GM19099 (cell line): ENCODE measurements at regions not wholly inside any gene's neighbourhood (a gene's known extent, or its start where the extent isn't known, plus 50 kb on each side); places are given as distances from the start of the nearest gene placed in this dataset.

Experiments used
- POLR2A ChIP-seq: IDR thresholded peaks from 3 replicates; pipeline ENCODE4 v1.6.1; 2011; ENCODE audit warnings: low read depth; ENCODE audit not compliant: insufficient read length; ENCODE audit errors: extremely low read depth

DNA sequence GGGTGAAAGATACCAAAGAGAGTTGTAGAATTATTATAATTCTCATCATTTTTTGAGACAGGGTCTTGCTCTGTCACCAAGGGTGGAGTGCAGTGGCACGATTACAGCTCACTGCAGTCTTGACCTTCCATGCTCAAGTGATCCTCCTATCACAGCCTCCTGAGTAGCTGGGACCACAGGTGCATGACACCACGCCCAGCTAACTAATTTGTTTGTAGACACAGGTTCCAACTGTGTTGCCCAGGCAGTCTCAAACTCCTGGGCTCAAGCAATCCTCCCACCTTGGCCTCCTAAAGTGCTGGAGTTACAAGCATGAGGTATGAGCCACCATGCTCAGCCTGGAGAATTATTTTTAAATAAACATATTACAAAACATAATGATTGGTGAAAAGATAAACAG, 92.8 kb upstream of the MSH6 start:
- TF ChIP-seq POLR2A: no peak

DNA sequence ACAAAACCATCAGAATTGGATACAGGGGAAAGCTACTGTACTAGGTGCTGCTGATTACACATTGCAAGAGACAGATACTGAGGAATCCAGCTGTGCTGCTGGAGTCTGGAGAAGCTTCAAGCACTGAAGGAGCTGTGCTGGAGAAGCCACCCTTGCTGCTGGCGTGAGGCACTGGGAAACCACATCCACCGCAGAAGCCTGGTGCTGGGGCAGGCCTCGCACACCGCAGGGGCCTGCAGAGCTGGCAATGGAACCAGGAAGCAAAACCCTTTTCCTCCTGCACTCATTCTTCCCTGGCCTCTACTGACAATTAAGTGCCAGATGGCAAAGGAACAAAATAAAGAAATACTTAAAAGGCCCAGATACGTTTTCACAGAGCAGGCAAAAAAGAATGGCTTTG, 94.4 kb upstream of the MSH6 start:
- no peak for TF ChIP-seq POLR2A

DNA sequence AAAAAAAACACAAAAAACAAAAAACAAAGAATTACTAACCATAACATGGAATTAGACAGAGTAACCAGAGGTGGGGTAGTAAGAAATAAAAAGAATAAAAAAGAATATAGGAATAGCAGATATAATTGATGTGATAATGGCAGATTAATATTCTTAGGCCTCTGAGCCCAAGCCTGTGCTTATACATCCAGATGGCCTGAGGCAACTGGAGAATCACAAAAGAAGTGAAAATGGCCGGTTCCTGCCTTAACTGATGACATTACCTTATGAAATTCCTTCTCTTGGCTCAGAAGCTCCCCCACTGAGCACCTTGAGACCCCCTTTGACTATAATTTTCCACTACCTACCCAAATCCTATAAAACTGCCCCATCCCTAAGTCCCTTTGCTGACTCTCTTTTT, 95.1 kb upstream of the MSH6 start:
- TF ChIP-seq POLR2A: no peak

DNA sequence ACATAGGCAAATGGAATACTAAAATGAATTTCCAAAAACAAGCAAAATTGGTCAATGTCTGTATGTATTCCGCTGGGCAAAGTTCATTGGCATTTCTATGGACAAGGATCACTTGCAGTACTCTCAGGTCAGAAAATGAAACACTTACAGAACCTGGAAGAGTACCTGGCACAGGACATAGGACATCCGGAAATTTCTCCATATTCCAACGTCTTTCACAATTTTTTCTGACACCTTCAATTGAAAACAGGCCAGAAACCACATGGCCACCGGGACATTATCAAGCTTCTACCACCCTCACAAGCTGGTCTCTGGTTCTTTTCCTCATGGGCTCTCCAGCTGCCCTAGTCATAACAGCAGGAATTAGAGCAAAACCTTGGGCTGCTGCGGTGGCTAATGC, 96.9 kb upstream of the MSH6 start:
- TF ChIP-seq POLR2A: no peak

DNA sequence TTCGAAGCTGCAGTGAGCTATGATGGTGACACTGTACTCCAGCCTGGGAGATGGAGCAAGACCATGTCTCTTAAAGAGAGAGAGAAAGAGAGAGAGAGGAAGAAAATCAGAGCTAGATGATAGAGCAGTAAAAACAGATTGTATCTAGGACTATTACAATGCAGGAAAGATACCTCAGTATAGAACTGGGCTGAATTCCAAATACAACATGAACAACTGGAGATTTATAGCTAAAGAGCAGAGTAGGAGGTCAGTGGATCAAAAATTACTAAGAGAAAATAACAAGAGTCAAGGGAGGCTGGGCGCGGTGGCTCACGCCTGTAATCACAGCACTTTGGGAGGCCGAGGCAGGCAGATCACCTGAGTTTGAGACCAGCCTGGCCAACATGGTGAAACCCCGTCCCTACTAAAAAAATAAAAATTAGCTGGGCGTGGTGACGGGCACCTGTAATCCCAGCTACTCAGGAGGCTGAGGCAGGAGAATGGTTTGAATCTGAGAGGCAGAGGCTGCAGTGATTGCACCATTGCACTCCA, 100.7 kb upstream of the MSH6 start:
- TF ChIP-seq POLR2A: no peak

DNA sequence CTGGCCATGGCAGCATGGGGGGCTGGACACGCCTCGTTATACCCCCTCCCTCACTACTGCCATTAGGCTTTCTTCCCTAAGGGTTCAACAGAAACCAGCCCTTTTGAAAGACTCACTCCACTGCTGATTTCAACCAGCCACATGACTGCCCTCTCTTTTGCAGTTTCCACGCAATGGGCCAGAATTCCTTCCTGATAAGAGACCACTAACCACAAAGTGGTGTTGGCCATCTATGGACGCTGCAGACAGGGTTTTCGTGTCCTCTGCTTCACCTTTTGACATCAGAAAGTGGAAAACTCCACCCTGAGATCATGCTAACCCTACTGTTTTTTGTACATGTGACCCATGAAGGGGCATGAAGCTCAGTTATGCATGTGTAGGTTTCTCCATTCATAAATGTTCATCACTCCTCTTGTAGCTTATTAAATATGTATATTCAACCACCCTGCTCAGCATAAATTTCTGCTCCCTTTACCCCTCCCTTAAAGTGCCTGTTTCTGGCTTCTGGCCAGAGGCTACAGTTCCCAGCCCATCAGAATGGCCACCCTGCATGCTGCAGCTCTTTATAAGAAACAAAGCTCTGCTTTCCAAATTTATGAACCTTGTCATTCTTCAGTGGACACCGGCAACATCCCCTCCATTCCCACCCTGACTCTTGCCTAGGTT, 105.6 kb upstream of the KCNK12 start:
- no peak for TF ChIP-seq POLR2A

DNA sequence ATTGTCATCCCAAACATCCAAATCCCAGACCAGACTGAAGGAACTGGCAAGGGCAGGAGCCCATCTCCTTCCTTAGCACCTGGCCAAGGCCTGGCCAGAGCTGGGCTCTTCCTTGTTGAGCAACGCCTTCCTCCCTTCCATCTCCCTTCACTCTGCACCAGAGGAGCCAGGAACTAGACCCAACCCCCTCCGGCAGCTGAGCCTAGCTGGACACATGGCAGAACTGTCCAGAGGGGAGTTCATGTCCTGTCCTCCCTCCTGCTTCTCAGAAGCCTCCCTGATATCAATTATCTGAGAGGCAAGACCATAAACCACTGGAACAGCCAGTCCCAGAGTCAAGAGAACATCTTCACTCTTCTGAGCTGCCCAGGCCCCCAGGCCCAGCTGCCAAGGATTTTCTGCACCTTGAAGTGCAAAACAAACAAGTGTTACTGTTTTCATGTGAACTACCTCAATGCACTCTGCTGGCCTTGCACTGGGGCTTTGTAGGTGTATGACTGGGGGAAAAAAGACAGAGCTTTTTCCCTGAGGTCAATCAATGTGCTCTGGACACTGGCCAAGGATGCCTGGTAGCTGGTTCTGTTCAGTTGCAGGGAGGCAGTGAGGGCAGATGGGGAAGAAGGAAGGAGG, 104.5 kb upstream of the KCNK12 start:
- TF ChIP-seq POLR2A: no peak

DNA sequence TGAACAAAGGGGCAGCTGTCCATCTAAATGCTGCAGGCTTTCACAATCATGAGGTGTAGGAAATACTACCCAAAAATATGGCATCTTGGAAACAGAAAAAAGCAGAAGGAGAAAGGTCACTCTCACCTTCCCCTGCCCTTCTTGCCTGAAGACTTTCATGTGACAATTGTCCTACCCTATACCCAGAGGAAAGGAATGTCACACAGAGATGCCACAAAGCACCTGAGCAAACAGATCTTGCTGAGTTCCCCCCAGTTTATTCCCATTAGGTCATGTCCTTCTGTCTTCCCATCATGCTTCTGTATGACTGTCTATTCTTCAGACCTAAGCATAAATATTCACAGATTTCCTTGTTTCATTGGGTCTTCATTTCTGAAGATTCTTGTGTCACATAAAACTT, 95.5 kb upstream of the KCNK12 start:
- no peak for TF ChIP-seq POLR2A

DNA sequence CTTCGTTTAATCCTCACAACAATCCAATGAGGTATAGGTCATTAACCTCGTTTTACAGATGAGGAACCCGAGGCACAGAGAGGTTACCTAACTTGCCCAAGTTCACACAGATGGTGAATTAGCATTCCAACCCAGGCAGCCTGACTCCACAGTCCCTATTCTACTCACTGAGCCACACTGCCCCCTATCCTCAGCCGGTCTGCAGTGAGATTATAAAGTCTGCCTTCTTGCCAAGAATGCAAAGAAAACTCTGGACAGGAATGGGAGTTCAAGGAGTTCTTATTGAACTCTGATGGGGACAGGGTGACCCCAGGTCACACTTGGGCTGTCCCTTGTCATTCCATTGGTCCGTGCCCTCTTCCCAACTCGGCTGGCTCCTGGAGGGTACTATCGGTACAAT, 94.0 kb upstream of the KCNK12 start:
- TF ChIP-seq POLR2A: no peak

DNA sequence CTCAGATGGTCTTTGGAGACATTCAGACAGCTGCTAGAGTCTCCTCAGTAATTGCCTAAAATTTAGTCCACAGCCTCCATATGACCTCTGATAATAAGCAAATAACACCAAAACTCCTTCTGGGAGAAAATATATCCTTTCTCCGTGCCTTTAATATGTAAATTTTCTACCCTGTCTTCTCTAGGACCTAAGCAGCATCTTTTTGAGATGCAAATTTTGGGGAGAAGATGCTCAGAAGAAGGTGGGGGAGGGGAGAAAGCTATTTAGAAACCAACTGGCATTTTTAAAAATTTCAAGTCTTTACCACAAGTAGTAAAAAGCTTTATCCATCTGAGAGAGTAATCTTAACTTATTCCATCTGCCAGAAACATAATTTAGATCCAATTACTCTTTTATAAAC, 91.8 kb upstream of the KCNK12 start:
- TF ChIP-seq POLR2A: no peak

DNA sequence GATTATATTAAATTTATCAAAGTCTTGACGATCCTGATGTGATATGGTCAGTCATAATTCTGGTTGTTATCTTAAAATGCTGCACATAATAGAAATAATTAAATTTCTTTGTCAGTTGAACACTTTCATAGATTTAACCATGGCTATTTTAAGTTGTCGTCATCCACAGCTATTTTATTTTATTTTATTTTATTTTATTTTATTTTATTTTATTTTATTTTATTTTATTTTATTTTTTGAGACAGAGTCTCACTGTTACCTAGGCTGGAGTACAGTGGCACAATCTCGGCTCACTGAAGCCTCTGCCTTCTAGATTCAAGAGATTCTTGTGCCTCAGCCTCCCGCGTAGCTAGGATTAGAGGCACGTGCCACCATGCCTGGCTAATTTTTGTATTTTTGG, 90.5 kb upstream of the KCNK12 start:
- no peak for TF ChIP-seq POLR2A

DNA sequence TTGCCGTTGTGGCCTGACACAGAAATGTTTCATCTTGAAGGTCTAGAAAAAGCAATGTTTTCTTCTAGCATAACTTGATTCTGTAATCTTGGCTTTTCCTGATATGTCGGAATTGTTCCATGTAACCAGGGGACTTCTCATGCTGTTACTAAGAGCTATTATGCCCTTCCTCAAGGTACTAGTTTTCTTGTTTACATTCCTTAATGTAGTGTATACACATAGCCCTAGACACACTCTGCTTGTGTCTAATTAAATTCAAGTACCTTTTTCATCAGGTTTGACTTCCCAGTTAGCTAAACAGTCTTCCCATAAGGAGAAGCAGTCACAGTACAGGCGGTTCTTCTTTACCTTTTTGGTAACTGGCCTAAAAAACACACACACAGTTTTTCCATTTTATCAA, 89.4 kb upstream of the KCNK12 start:
- no peak for TF ChIP-seq POLR2A

DNA sequence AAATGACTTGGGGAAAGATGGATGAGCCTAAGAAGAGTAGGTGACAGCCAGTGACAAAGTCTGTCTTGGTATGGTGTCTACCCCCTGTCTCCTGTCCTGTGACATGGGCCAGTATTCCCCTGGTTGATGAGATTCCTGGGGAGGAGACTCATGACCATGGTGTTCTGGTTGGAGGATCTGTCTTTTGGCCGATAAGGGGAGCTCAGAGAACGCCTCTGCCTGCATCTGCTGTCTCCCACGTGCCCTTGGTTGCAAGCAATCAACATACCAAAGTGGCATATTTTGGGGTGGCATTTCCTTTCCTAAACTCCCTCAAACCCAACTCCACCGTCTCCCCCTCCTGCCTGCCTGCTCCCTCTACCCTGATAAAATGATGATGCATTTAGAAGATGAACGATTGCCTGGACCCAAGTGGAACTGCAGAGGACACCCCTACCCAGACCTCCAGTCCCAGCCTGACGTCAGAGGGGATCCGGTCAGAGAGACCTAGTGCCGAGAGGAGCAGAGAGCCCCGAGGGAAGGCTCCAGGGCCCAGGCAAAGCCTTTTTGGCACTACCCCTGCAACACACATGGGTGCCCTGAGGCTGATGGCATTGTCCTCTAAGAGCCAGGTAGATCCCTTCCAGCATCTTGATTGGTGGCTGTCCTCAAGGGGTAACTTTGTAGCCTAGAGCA, 88.0 kb upstream of the KCNK12 start:
- TF ChIP-seq POLR2A: no peak

DNA sequence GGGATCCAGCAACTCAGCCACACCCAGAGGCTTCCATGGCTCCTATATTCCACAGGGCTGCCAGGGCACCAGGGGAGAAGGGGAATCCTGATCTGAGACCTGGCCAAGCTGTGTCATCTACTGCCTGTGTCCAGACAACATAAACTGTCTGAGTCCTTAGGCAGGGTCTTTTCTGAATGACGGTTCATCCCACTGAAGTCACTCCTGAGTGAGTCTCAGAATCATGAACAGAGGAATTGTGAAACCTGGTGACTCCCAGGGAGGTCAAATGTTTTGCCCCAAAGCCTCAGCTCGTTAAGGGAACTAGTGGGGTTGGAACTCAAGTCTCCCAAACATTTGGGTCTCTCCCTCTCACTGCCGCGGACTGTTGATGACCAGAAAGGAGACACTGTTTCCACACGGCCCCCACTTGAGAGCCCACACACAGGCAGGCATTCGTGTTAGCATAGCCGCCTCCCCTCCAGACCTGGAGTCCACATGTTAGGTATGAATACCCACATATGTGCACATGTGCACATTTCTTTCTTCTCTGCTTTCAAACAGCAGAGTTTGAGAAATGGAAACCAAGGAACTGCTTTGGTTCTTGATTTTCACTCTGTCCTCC, 87.2 kb upstream of the KCNK12 start:
- TF ChIP-seq POLR2A: no peak

DNA sequence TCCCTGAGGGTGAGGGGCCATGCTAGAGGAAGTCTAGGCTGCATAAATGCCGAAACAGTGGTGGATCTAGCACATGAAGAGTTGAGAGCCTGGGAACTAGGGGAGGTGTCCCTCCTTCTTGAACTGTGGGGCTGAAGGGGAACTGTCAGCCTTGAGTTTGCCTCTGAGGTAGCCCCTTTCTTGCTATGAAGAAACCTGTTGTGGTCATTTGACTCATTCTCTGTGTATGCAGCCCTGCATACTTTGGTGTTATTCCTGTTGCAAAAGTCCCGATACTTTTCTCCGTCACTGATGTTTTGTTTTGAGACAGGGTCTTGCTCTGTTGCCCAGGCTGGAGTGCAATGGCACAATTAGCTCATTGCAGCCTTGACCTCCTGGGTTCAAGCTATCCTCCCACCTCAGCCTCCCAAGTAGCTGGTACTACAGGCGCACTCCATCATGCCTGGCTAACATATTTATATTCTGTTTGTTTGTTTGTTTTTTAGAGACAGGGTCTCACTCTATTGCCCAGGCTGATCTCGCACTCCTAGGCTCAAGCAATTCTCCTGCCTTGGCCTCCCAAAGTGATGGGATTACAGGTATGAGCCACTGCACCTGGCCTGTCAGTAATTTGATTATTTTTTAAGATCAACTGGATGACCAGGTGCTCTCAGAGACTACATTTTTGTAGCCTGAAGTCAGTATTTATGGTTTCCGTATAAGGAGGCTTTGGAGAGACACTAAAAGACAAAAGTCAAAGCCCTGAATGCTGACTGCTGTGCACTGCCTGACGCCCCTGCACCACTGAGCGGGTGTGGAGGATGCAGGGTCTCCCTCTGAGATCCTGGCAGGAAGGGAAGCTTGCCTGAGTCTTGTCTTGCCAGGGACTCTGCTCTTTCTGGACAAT, 86.2 kb upstream of the KCNK12 start:
- no peak for TF ChIP-seq POLR2A

DNA sequence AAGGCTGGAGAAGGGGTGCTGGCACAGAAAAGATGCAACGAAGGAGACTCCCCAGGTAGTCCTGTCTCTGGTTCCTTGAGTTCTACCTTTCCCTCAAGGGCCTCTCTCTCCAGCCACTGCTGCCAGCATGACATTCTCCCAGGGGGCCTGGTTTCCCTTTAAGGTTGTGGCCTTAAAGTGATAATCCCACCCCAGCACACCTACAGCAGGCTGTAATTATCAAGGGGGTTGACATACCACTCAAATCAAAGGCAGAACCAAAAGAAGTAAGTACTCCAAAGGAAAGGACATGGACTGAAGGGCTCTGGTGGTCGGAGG, 84.7 kb upstream of the KCNK12 start:
- peak; percentile 21 for TF ChIP-seq POLR2A
